ENCODE measurements at regions not wholly inside any gene's neighbourhood (a gene's known extent, or its start where the extent isn't known, plus 50 kb on each side); places are given as distances from the start of the nearest gene placed in this dataset.

DNA sequence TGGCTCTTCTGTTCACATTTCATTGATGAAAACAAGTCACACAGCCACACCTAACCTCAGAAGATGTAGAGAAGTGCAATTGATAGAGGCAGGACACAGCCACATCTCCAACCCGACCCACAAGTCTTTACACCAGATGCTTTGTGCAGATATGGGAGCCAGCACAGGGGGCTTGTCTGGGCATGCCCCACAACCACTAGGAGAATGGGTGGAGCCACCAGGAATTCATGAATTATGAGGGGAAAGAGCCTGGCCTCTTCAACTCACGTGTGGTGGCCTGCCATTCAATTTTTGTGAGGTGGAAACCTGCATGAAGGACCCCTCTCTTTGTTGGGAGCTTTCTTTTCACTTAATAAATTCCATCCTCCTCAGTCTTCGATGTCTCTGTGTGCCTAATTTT, 79.1 kb downstream of the OGFRL1 start:
- TF ChIP-seq CTCF (IDR thresholded peaks at IDR 0.05): no peak
- TF ChIP-seq POLR2A (IDR thresholded peaks at IDR 0.05): no peak

Data from testis (tissue), 2 donors.